PC-9 (cell line): ENCODE measurements at regions not wholly inside any gene's neighbourhood (a gene's known extent, or its start where the extent isn't known, plus 50 kb on each side); places are given as distances from the start of the nearest gene placed in this dataset.

Experiments
- BruUV-seq: library from RNA; stranded (reverse); fragments of 400-500 nt; replicated peaks from 2 replicates; lab custom pipeline; 2021; lab: Mats Ljungman, UMichigan
- CTCF ChIA-PET: fragments of 300-600 bp; sonication (Branson Sonifier 250); formaldehyde crosslinking; loops from one replicate; lab custom pipeline; 2022; ENCODE audit warnings: antibody characterized with exemption; lab: Charles Lee
- POLR2A ChIA-PET: fragments of 300-600 bp; sonication (Branson Sonifier 250); formaldehyde crosslinking; loops from one replicate; lab custom pipeline; 2022; ENCODE audit warnings: antibody characterized with exemption; ENCODE audit not compliant: unreplicated experiment; lab: Charles Lee
- DNase-seq, 2 experiments: peaks; one replicate each; pipeline versions ENCODE4 v3.0.0 to v3.0.0-alpha.2; 2015 to 2022; ENCODE audit warnings: mixed read lengths in 1 of 2
- H2AFZ ChIP-seq: fragments of 200-600 bp; sonication (generic); 2 replicates; pipeline ENCODE4 v1.8.1; 2017; ENCODE audit warnings: antibody characterized with exemption
- H3F3A ChIP-seq: fragments of 200-600 bp; sonication (generic); 2 replicates; pipeline ENCODE4 v1.8.1; 2017; ENCODE audit warnings: antibody characterized with exemption, mild to moderate bottlenecking, low read depth; ENCODE audit not compliant: insufficient read depth
- H3K27ac ChIP-seq: fragments of 200-600 bp; sonication (generic); 2 replicates; pipeline ENCODE4 v1.6.1; 2016; ENCODE audit warnings: mixed run types
- H3K27me3 ChIP-seq: fragments of 200-600 bp; sonication (generic); 2 replicates; pipeline ENCODE4 v1.6.1; 2016; ENCODE audit warnings: low read depth, mixed run types; ENCODE audit not compliant: insufficient read depth
- H3K36me3 ChIP-seq: fragments of 200-600 bp; sonication (generic); 2 replicates; pipeline ENCODE4 v1.6.1; 2016; ENCODE audit warnings: low read depth, mixed run types
- H3K4me1 ChIP-seq: fragments of 200-600 bp; sonication (generic); replicated peaks from 2 replicates; pipeline ENCODE4 v1.6.1; 2016; ENCODE audit warnings: mixed run types; ENCODE audit not compliant: insufficient read depth
- H3K4me2 ChIP-seq: fragments of 200-600 bp; sonication (generic); 2 replicates; pipeline ENCODE4 v1.6.1; 2017; ENCODE audit warnings: mixed run types
- H3K4me3 ChIP-seq: fragments of 200-600 bp; sonication (generic); 2 replicates; pipeline ENCODE4 v1.6.1; 2016; ENCODE audit warnings: mixed run types
- H3K79me2 ChIP-seq: fragments of 200-600 bp; sonication (generic); 2 replicates; pipeline ENCODE4 v1.6.1; 2017; ENCODE audit warnings: low read depth, mixed run types
- H3K9me2 ChIP-seq: fragments of 200-600 bp; sonication (generic); 2 replicates; pipeline ENCODE4 v1.8.1; 2017; ENCODE audit warnings: mild to moderate bottlenecking; ENCODE audit not compliant: insufficient read depth
- H3K9me3 ChIP-seq: fragments of 200-600 bp; sonication (generic); 2 replicates; pipeline ENCODE4 v1.8.1; 2016; ENCODE audit warnings: low read depth; ENCODE audit not compliant: insufficient read depth
- H4K20me1 ChIP-seq: fragments of 200-600 bp; sonication (generic); 2 replicates; pipeline ENCODE4 v1.8.1; 2017; ENCODE audit not compliant: insufficient read depth
- CTCF ChIP-seq: fragments of 200-600 bp; sonication (generic); conservative IDR thresholded peaks from 2 replicates; pipeline ENCODE4 v1.6.1; 2017; ENCODE audit warnings: mixed run types, antibody characterized with exemption, mild to moderate bottlenecking, moderate library complexity
- EZH2 ChIP-seq: fragments of 200-600 bp; sonication (generic); IDR thresholded peaks from 2 replicates; pipeline ENCODE4 v1.8.0; 2017; ENCODE audit warnings: antibody characterized with exemption, low read depth
- intact Hi-C: fragments of 100-400 bp; cut with micrococcal nuclease; formaldehyde crosslinking; loops from one replicate; pipeline ENCODE4 v1.10.0; 2022; ENCODE audit not compliant: unreplicated experiment

- no peak for DNase-seq
- H3K4me2 ChIP-seq, result no peak overlapping the region
- H3K27me3 ChIP-seq, result no peaks in the 10 kb centered on the region
- no peaks in the 10 kb centered on the region for H3K9me3 ChIP-seq
- no peaks in the 10 kb centered on the region for H4K20me1 ChIP-seq
- BruUV-seq, result no TSS peak
- peaks cover 4% of the 10 kb centered on the region; the same call in 1 of the 2 replicates for H3K9me2 ChIP-seq
- no peak overlapping the region for H3K27ac ChIP-seq
- no peaks in the 10 kb centered on the region for H3K4me1 ChIP-seq
- H2AFZ ChIP-seq, result no peak overlapping the region
- CTCF ChIA-PET, result no interaction called here
- H3K4me3 ChIP-seq, result no peak overlapping the region
- intact Hi-C loops, result no loop called here
- no peaks in the 10 kb centered on the region for H3F3A ChIP-seq
- TF ChIP-seq CTCF (no peak), EZH2 (no peak)
- H3K36me3 ChIP-seq, result no peaks in the 10 kb centered on the region
- POLR2A ChIA-PET, result no interaction called here
- no peaks in the 10 kb centered on the region for H3K79me2 ChIP-seq
Observed at GRCh38 chr1:82788660-82789059, 987.9 kb downstream of the ADGRL2 start.

GRCh38 chr1:82788038-82788437, 987.3 kb downstream of the ADGRL2 start:
- peaks cover 4% of the 10 kb centered on the region; the same call in 1 of the 2 replicates for H3K9me2 ChIP-seq
- H3K27ac ChIP-seq, result no peak overlapping the region
- no peaks in the 10 kb centered on the region for H3K79me2 ChIP-seq
- no peaks in the 10 kb centered on the region for H4K20me1 ChIP-seq
- intact Hi-C loops, result no loop called here
- no peaks in the 10 kb centered on the region for H3K27me3 ChIP-seq
- no peak overlapping the region for H3K4me3 ChIP-seq
- CTCF ChIA-PET, result no interaction called here
- H3K4me2 ChIP-seq, result no peak overlapping the region
- DNase-seq, result no peak
- POLR2A ChIA-PET, result no interaction called here
- H3K9me3 ChIP-seq, result no peaks in the 10 kb centered on the region
- no peaks in the 10 kb centered on the region for H3F3A ChIP-seq
- H3K36me3 ChIP-seq, result no peaks in the 10 kb centered on the region
- TF ChIP-seq CTCF (no peak), EZH2 (no peak)
- no TSS peak for BruUV-seq
- no peaks in the 10 kb centered on the region for H3K4me1 ChIP-seq
- no peak overlapping the region for H2AFZ ChIP-seq

- Histone ChIP-seq H3K36me3 (no peaks in the 10 kb centered on the region), H4K20me1 (no peaks in the 10 kb centered on the region), H3K4me2 (no peak overlapping the region), H3K9me3 (no peaks in the 10 kb centered on the region), H3K79me2 (no peaks in the 10 kb centered on the region), H3K9me2 (peaks cover 4% of the 10 kb centered on the region; the same call in 1 of the 2 replicates), H3F3A (no peaks in the 10 kb centered on the region), H2AFZ (no peak overlapping the region), H3K4me3 (no peak overlapping the region), H3K27me3 (no peaks in the 10 kb centered on the region), H3K4me1 (no peaks in the 10 kb centered on the region), H3K27ac (no peak overlapping the region)
- TF ChIP-seq CTCF (no peak), EZH2 (no peak)
- POLR2A ChIA-PET, result no interaction called here
- no peak for DNase-seq
- BruUV-seq, result no TSS peak
- intact Hi-C loops, result no loop called here
- CTCF ChIA-PET, result no interaction called here
Observed at GRCh38 chr1:82786883-82787282, 986.1 kb downstream of the ADGRL2 start.
